NCI-H1436 (cell line): ENCODE measurements at regions not wholly inside any gene's neighbourhood (a gene's known extent, or its start where the extent isn't known, plus 50 kb on each side); places are given as distances from the start of the nearest gene placed in this dataset.

Experiments
- DNase-seq: peaks from one replicate; lab custom pipeline; 2025; lab: John Stamatoyannopoulos, UW

- no peak for DNase-seq
Measured at GRCh38 chr4:38562751-38563198, 101.2 kb upstream of the KLF3 start.

GRCh38 chr4:38563707-38564495, 100.1 kb upstream of the KLF3 start:
- peak; percentile 60 for DNase-seq

GRCh38 chr4:38565271-38566199, 98.5 kb upstream of the KLF3 start:
- DNase-seq: peak; percentile 10

- no peak for DNase-seq
Measured at GRCh38 chr4:38566806-38567398, 97.1 kb upstream of the KLF3 start.

- no peak for DNase-seq
Measured at GRCh38 chr4:38567457-38567856, 96.5 kb upstream of the KLF3 start.

- DNase-seq: no peak
Measured at GRCh38 chr4:38568768-38569167, 95.2 kb upstream of the KLF3 start.

- DNase-seq: no peak
Measured at GRCh38 chr4:38570647-38571276, 93.2 kb upstream of the KLF3 start.

GRCh38 chr4:38572793-38573192, 91.2 kb upstream of the KLF3 start:
- DNase-seq: no peak

GRCh38 chr4:38574559-38575333, 89.3 kb upstream of the KLF3 start:
- no peak for DNase-seq

GRCh38 chr4:38576767-38577166, 87.2 kb upstream of the KLF3 start:
- no peak for DNase-seq

- no peak for DNase-seq
Measured at GRCh38 chr4:38577462-38577861, 86.5 kb upstream of the KLF3 start.

- DNase-seq: no peak
Measured at GRCh38 chr4:38581426-38582106, 82.4 kb upstream of the KLF3 start.

GRCh38 chr4:38582445-38582844, 81.6 kb upstream of the KLF3 start:
- no peak for DNase-seq

GRCh38 chr4:38582889-38583470, 81.0 kb upstream of the KLF3 start:
- DNase-seq: no peak

- DNase-seq: no peak
Measured at GRCh38 chr4:38585871-38586270, 78.1 kb upstream of the KLF3 start.

GRCh38 chr4:38587106-38587505, 76.9 kb upstream of the KLF3 start:
- DNase-seq: no peak

- no peak for DNase-seq
Measured at GRCh38 chr4:38590046-38590445, 74.0 kb upstream of the KLF3 start.

GRCh38 chr4:38591617-38592337, 72.2 kb upstream of the KLF3 start:
- no peak for DNase-seq

GRCh38 chr4:38598489-38598888, 65.5 kb upstream of the KLF3 start:
- no peak for DNase-seq

GRCh38 chr4:38600575-38600974, 63.4 kb upstream of the KLF3 start:
- DNase-seq: no peak
